ENCODE measurements at regions not wholly inside any gene's neighbourhood (a gene's known extent, or its start where the extent isn't known, plus 50 kb on each side); places are given as distances from the start of the nearest gene placed in this dataset.

- DNase-seq (ENCODE audit: low spot score), result no peak
Measured at GRCh38 chr15:97623091-97623661, 337.3 kb upstream of the ARRDC4 start.

GRCh38 chr15:97627634-97628033 is 332.9 kb upstream of the ARRDC4 start:
- no peak for DNase-seq (ENCODE audit: low spot score)

- peak; percentile 51 for DNase-seq (ENCODE audit: low spot score)
Measured at GRCh38 chr15:97645758-97646157, 314.7 kb upstream of the ARRDC4 start.

GRCh38 chr15:97648728-97649127 is 311.8 kb upstream of the ARRDC4 start:
- DNase-seq (ENCODE audit: low spot score), result no peak

GRCh38 chr15:97652041-97652440 is 308.5 kb upstream of the ARRDC4 start:
- peak; percentile 69 for DNase-seq (ENCODE audit: low spot score)

GRCh38 chr15:97652700-97653167 is 307.8 kb upstream of the ARRDC4 start:
- peak; percentile 64 for DNase-seq (ENCODE audit: low spot score)

GRCh38 chr15:97653896-97654295 is 306.6 kb upstream of the ARRDC4 start:
- DNase-seq (ENCODE audit: low spot score), result no peak

- no peak for DNase-seq (ENCODE audit: low spot score)
Measured at GRCh38 chr15:97654481-97655076, 305.9 kb upstream of the ARRDC4 start.

GRCh38 chr15:97661796-97662195 is 298.7 kb upstream of the ARRDC4 start:
- DNase-seq (ENCODE audit: low spot score), result no peak

GRCh38 chr15:97672586-97672985 is 287.9 kb upstream of the ARRDC4 start:
- DNase-seq (ENCODE audit: low spot score), result no peak

- DNase-seq (ENCODE audit: low spot score), result no peak
Measured at GRCh38 chr15:97678656-97679055, 281.8 kb upstream of the ARRDC4 start.

GRCh38 chr15:97679106-97679688 is 281.3 kb upstream of the ARRDC4 start:
- DNase-seq (ENCODE audit: low spot score), result no peak

- peak; percentile 25 for DNase-seq (ENCODE audit: low spot score)
Measured at GRCh38 chr15:97680606-97681220, 279.8 kb upstream of the ARRDC4 start.

- DNase-seq (ENCODE audit: low spot score), result peak; percentile 2
Measured at GRCh38 chr15:97683831-97684230, 276.7 kb upstream of the ARRDC4 start.

GRCh38 chr15:97684249-97684648 is 276.3 kb upstream of the ARRDC4 start:
- DNase-seq (ENCODE audit: low spot score), result peak; percentile 67

- no peak for DNase-seq (ENCODE audit: low spot score)
Measured at GRCh38 chr15:97686324-97686723, 274.2 kb upstream of the ARRDC4 start.

- DNase-seq (ENCODE audit: low spot score), result no peak
Measured at GRCh38 chr15:97687654-97688053, 272.8 kb upstream of the ARRDC4 start.

GRCh38 chr15:97688177-97688576 is 272.3 kb upstream of the ARRDC4 start:
- DNase-seq (ENCODE audit: low spot score), result no peak

GRCh38 chr15:97688886-97689285 is 271.6 kb upstream of the ARRDC4 start:
- DNase-seq (ENCODE audit: low spot score), result no peak

GRCh38 chr15:97691078-97691477 is 269.4 kb upstream of the ARRDC4 start:
- DNase-seq (ENCODE audit: low spot score), result no peak

GRCh38 chr15:97691799-97692198 is 268.7 kb upstream of the ARRDC4 start:
- peak; percentile 90 for DNase-seq (ENCODE audit: low spot score)

- DNase-seq (ENCODE audit: low spot score), result no peak
Measured at GRCh38 chr15:97692301-97693015, 268.0 kb upstream of the ARRDC4 start.

- no peak for DNase-seq (ENCODE audit: low spot score)
Measured at GRCh38 chr15:97694456-97694855, 266.0 kb upstream of the ARRDC4 start.

Data from SW480 (cell line).